ENCODE measurements at regions not wholly inside any gene's neighbourhood (a gene's known extent, or its start where the extent isn't known, plus 50 kb on each side); places are given as distances from the start of the nearest gene placed in this dataset.

DNA sequence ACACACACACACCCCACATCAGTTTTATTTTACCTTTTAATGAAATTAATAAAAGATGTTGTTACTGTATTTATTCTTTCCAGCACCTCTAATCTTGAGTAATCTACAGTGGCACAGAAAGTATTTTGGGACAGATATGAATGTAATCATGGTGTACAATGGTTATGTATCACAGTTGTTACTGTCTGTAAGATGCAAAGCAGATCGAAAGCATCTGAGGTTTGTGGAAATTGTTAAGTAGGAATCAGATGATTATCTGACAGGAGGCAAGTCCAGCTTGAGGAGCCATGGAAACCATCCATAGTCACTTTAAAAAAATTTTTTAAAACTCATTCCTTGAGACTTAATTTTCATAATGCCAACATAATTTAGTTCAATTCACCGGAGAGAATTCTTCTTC, 636.3 kb upstream of the MARCKS start:
- TF ChIP-seq POLR2AphosphoS5 (IDR thresholded peaks at IDR 0.05; ENCODE audit: borderline replicate concordance, low read depth, low read length) (no peak), EZH2 (IDR thresholded peaks at IDR 0.05) (no peak), FOXP2 (optimal IDR thresholded peaks at IDR 0.05; ENCODE audit: control extremely low read depth, extremely low read length, insufficient read depth) (no peak)

Measured in SK-N-MC (cell line).